AG04449 (cell line): ENCODE measurements at regions not wholly inside any gene's neighbourhood (a gene's known extent, or its start where the extent isn't known, plus 50 kb on each side); places are given as distances from the start of the nearest gene placed in this dataset.

Experiments
- CTCF ChIA-PET: fragments of 350-600 bp; formaldehyde crosslinking; extraction: SDS; loops from one replicate; lab custom pipeline; 2021; ENCODE audit warnings: antibody characterized with exemption; lab: Yijun Ruan, JAX
- POLR2A ChIA-PET: fragments of 400-600, 350-600 bp; formaldehyde crosslinking; extraction: SDS; loops from one replicate; lab custom pipeline; 2020; ENCODE audit warnings: antibody characterized with exemption, inconsistent platforms; lab: Yijun Ruan, JAX
- DNase-seq: peaks from one replicate; pipeline ENCODE4 v3.0.0-alpha.2; 2010; ENCODE audit warnings: low read depth, low spot score
- H3K4me3 ChIP-seq: 2 replicates; pipeline ENCODE4 v1.5.1; 2011; ENCODE audit warnings: low read depth, mild to moderate bottlenecking, control low read depth, low read length
- TF ChIP-seq, protein P1 (sequence below): IDR thresholded peaks from one replicate; pipeline ENCODE4 v1.5.1; 2011; ENCODE audit warnings: mild to moderate bottlenecking, moderate library complexity, low read length, control low read depth, inconsistent platforms; ENCODE audit not compliant: insufficient read depth; ENCODE audit errors: missing control alignments

DNA sequence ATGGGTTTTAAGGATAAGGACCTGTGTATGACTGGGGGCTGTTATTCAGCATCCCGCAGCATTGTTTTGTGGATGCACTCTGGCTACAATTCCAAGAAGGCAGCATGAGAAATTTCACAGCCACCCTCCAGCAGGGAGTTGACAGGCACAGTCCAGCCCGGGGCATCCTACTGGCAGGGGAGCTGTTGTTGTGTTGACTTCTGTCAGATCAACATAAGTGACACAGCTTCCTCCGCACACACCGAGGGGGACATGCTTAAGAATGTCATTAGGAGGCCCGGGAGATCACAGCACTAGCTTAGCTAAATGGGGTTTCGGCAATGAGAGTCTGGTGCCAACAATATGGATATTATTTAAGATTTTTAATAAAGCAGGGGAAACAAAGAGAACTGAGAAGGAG is 326.5 kb downstream of the ASMT start:
- POLR2A ChIA-PET: no interaction called here
- no peak for DNase-seq
- CTCF ChIA-PET: no interaction called here
- H3K4me3 ChIP-seq: no peak overlapping the region
- TF ChIP-seq, protein P1, sequence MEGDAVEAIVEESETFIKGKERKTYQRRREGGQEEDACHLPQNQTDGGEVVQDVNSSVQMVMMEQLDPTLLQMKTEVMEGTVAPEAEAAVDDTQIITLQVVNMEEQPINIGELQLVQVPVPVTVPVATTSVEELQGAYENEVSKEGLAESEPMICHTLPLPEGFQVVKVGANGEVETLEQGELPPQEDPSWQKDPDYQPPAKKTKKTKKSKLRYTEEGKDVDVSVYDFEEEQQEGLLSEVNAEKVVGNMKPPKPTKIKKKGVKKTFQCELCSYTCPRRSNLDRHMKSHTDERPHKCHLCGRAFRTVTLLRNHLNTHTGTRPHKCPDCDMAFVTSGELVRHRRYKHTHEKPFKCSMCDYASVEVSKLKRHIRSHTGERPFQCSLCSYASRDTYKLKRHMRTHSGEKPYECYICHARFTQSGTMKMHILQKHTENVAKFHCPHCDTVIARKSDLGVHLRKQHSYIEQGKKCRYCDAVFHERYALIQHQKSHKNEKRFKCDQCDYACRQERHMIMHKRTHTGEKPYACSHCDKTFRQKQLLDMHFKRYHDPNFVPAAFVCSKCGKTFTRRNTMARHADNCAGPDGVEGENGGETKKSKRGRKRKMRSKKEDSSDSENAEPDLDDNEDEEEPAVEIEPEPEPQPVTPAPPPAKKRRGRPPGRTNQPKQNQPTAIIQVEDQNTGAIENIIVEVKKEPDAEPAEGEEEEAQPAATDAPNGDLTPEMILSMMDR: no peak

DNA sequence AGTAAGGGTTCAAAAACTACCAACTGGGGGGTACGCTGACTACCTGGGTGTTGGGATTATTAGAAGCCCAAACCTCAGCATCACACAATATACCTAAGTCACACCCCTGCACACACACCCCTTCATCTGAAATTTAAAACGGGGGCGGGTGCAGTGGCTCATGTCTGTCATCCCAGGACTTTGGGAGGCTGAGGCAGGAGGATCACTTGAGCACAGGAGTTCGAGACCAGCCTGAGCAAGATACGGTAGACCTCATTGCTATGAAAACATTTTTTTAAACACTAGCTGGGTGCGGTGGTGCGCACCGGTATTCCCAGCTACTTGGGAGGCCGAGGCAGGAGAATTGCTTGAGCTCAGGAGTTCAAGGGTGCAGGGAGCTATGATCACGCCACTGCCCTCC is 331.0 kb downstream of the ASMT start:
- POLR2A ChIA-PET: no interaction called here
- no peak for DNase-seq
- H3K4me3 ChIP-seq: no peak overlapping the region
- TF ChIP-seq, protein P1: no peak
- CTCF ChIA-PET: no interaction called here

DNA sequence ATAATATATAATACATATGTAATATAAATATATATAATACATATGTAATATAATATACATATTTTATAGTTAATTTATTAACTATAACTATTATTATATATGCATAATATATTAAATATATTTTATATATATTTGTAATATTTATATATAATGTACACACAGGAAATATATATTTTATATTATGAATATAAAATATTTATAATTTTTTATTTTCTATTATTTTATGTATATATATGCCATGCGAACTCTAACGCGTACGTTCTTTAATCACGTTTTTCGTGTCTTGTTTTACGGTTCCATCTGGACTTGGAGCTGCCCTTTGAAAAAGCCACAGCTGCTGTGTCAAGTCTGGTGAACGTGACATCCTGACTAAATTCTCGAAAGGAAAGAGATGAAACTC is 332.1 kb downstream of the ASMT start:
- POLR2A ChIA-PET: no interaction called here
- DNase-seq: no peak
- TF ChIP-seq, protein P1: no peak
- no peak overlapping the region for H3K4me3 ChIP-seq
- CTCF ChIA-PET: no interaction called here
